ENCODE measurements at regions not wholly inside any gene's neighbourhood (a gene's known extent, or its start where the extent isn't known, plus 50 kb on each side); places are given as distances from the start of the nearest gene placed in this dataset.

- H2AK5ac ChIP-seq (ENCODE audit: insufficient read length, low read length), result no peak overlapping the region
- no peak overlapping the region for H3K27ac ChIP-seq (ENCODE audit: insufficient read length, low read depth, low read length)
- H3K4me3 Mint-ChIP-seq, result no peak overlapping the region
- no peak for TF ChIP-seq CTCF (conservative IDR thresholded peaks at IDR 0.05)
- H3K27me3 ChIP-seq (ENCODE audit: insufficient read depth, low read length), result peaks cover 2% of the 10 kb centered on the region; the same call in 1 of the 2 replicates
- no peak overlapping the region for H3K9ac ChIP-seq (ENCODE audit: extremely low read depth, insufficient read length, low read length)
- no peaks in the 10 kb centered on the region for H4K20me1 ChIP-seq (ENCODE audit: control insufficient read depth, insufficient read depth, insufficient read length)
- peaks cover 13 to 21% of the 10 kb centered on the region in 2 experiments for H3K9me3 Mint-ChIP-seq
- no peak overlapping the region for H2BK120ac ChIP-seq (ENCODE audit: low read depth, low read length, poor library complexity, severe bottlenecking)
- no peak overlapping the region for H2BK5ac ChIP-seq (ENCODE audit: insufficient read length, low read length)
- H3K14ac ChIP-seq (ENCODE audit: insufficient read depth, low read length), result no peak overlapping the region
- no peak overlapping the region for H3K4ac ChIP-seq (ENCODE audit: low read depth, low read length)
- H3K23ac ChIP-seq (ENCODE audit: insufficient read length, low read depth, low read length), result no peak overlapping the region
- H3K79me1 ChIP-seq (ENCODE audit: insufficient read depth, low read depth, low read length, poor library complexity, severe bottlenecking), result no peaks in the 10 kb centered on the region
- H3K56ac ChIP-seq (ENCODE audit: insufficient read length, low read depth, low read length), result no peak overlapping the region
- H3K18ac ChIP-seq (ENCODE audit: insufficient read length, low read depth, low read length), result no peak overlapping the region
- no peak overlapping the region for H3T11ph ChIP-seq (ENCODE audit: low read length)
- no peaks in the 10 kb centered on the region for H3K4me1 ChIP-seq (ENCODE audit: insufficient read depth, low read length)
- no peak overlapping the region for H2AFZ ChIP-seq (ENCODE audit: low read length)
- H4K5ac ChIP-seq (ENCODE audit: insufficient read length, low read depth, low read length), result no peak overlapping the region
- H2BK20ac ChIP-seq (ENCODE audit: low read depth, low read length, poor library complexity, severe bottlenecking), result no peak overlapping the region
- peaks cover 0 to 4% (median 1%) of the 10 kb centered on the region in 3 experiments; a peak in 4 of 7 replicates for H3K36me3 Mint-ChIP-seq (ENCODE audit: insufficient read depth in 1 of 3, low read depth in 3 of 3)
- H3K79me2 ChIP-seq (ENCODE audit: insufficient read depth, low read length), result no peaks in the 10 kb centered on the region
- no peak for DNase-seq
- no CpG with 5 or more reads among the region's 3 CpGs for WGBS (ENCODE audit: extremely low coverage, insufficient read length, low lambda C conversion rate)
- H3K27ac Mint-ChIP-seq, result no peak overlapping the region
- H2BK15ac ChIP-seq (ENCODE audit: low read depth, low read length), result no peak overlapping the region
- no peak overlapping the region for H4K91ac ChIP-seq (ENCODE audit: insufficient read length, low read depth, low read length)
- H3K4me2 ChIP-seq (ENCODE audit: insufficient read depth, insufficient read length, low read length), result no peak overlapping the region
- H3K4me1 Mint-ChIP-seq, result no peaks in the 10 kb centered on the region
- no peak overlapping the region for H2BK12ac ChIP-seq (ENCODE audit: insufficient read length, low read depth, low read length)
- no peak overlapping the region for H4K8ac ChIP-seq (replicated peaks; ENCODE audit: insufficient read length, low read depth, low read length)
- H3K9me3 ChIP-seq (ENCODE audit: control insufficient read depth, low read depth, low read length), result no peaks in the 10 kb centered on the region
- H3K23me2 ChIP-seq (ENCODE audit: insufficient read length, low read depth, low read length, poor library complexity, severe bottlenecking), result no peaks in the 10 kb centered on the region
- peaks cover 34% of the 10 kb centered on the region for H3K27me3 Mint-ChIP-seq (ENCODE audit: low read depth)
These were observed 1305.4 kb upstream of the SORCS1 start for GRCh38 chr10:108469940-108470339.

Measured in H9 (cell line).